ENCODE measurements at regions not wholly inside any gene's neighbourhood (a gene's known extent, or its start where the extent isn't known, plus 50 kb on each side); places are given as distances from the start of the nearest gene placed in this dataset.

GRCh38 chr12:43009846-43010240 lies 420.3 kb upstream of the PRICKLE1 start:
- Histone ChIP-seq H2AFZ (ENCODE audit: low read depth, low read length, poor library complexity, severe bottlenecking) (no peak overlapping the region), H3K4me1 (ENCODE audit: control insufficient read depth in 1 of 2, insufficient read depth in 2 of 2, low read length in 2 of 2) (no peaks in the 10 kb centered on the region), H3K79me2 (ENCODE audit: insufficient read depth, low read length) (no peaks in the 10 kb centered on the region), H3K9ac (ENCODE audit: low read length) (no peak overlapping the region), H3K36me3 (ENCODE audit: control insufficient read depth in 1 of 2, insufficient read depth in 2 of 2, low read length in 2 of 2) (no peaks in the 10 kb centered on the region), H3K4me3 (replicated peaks in 1 of 2; ENCODE audit: low read depth in 1 of 2, low read length in 2 of 2) (no peak overlapping the region), H3K9me2 (ENCODE audit: insufficient read depth) (no peaks in the 10 kb centered on the region), H3K27ac (ENCODE audit: low read depth, low read length) (no peak overlapping the region), H3K9me3 (ENCODE audit: control insufficient read depth in 1 of 2, insufficient read depth in 1 of 2, low read depth in 1 of 2, low read length in 2 of 2) (no peaks in the 10 kb centered on the region), H3K4me2 (ENCODE audit: low read length) (no peak overlapping the region), H4K20me1 (ENCODE audit: insufficient read depth) (no peaks in the 10 kb centered on the region), H3K27me3 (ENCODE audit: insufficient read depth, low read length) (no peaks in the 10 kb centered on the region)
- intact Hi-C loops (cut with micrococcal nuclease), result no loop called here
- no peak for TF ChIP-seq RAD21 (IDR thresholded peaks at IDR 0.05; ENCODE audit: low read depth)
- no peak for TF ChIP-seq ZNF274 (IDR thresholded peaks at IDR 0.05; ENCODE audit: low read depth, low read length)
- TF ChIP-seq ATF3 (IDR thresholded peaks at IDR 0.05), result no peak
- no peak for TF ChIP-seq SIN3A (IDR thresholded peaks at IDR 0.05; ENCODE audit: low read depth)
- no peak for TF ChIP-seq EZH2 (IDR thresholded peaks at IDR 0.05)
- TF ChIP-seq EZH2phosphoT487 (IDR thresholded peaks at IDR 0.05; ENCODE audit: borderline replicate concordance), result no peak
- TF ChIP-seq TCF7L2 (IDR thresholded peaks at IDR 0.05; ENCODE audit: borderline replicate concordance, extremely low read depth, insufficient read depth, insufficient read length), result no peak
- no peak for DNase-seq (ENCODE audit: low read depth, low spot score)
- RAD21 ChIA-PET (ENCODE audit: low non-redundant PET in 1 of 2, low total read pairs in 2 of 2, uncharacterized antibody in 2 of 2, unreplicated experiment in 2 of 2), result no interaction called here
- no peak for ATAC-seq
- no TSS peak for BruUV-seq (replicated peaks)
- CTCF ChIA-PET, result no interaction called here
- POLR2A ChIA-PET, result no interaction called here

DNA sequence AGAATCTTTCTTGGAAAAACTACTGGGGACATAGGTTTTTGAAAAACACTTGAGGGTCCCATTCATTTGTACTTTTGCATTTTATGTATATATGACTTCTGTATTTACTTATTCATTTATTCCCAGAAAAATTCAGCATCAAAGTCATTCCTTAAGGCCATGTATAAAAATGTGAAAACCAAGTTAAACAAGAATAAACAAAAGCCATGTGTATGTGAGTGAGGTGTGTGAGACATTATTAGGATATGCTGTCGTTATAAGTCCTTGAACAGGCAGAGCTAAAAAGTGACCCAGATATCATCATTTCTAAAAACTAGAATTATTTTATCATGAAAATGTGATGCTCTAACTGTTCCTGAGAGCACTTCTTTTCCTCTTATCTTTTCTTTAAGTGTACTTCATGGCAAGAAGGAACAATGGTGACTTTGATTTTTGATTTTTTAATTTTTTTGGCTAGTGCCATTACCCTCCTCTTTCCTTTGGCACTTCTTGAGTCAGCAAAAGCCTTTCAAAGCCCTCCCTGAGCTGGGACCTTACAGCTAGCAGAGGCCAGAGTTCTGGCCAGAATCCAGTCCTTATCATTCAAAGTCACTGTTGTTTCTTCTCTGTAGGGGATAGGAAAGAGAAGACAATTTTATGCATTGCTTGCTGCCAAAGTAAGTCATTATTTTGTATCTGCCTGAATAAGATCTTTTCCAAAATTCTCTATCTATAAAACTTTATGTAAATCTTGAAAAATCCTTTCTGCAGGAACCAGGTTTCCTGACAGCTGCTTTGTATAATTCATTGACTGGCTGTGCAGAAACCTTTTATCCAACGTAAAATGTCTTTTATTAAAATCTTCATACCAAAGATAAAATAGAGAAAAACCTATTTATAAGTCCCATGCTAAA lies 419.7 kb upstream of the PRICKLE1 start:
- H3K27ac ChIP-seq (ENCODE audit: low read depth, low read length), result no peak overlapping the region
- no peak overlapping the region for H2AFZ ChIP-seq (ENCODE audit: low read depth, low read length, poor library complexity, severe bottlenecking)
- no peak overlapping the region for H3K4me2 ChIP-seq (ENCODE audit: low read length)
- H3K79me2 ChIP-seq (ENCODE audit: insufficient read depth, low read length), result no peaks in the 10 kb centered on the region
- ATAC-seq (no peak), DNase-seq (ENCODE audit: low read depth, low spot score) (no peak)
- CTCF ChIA-PET, result no interaction called here
- no peak overlapping the region for H3K9ac ChIP-seq (ENCODE audit: low read length)
- no peaks in the 10 kb centered on the region for H3K4me1 ChIP-seq (ENCODE audit: control insufficient read depth in 1 of 2, insufficient read depth in 2 of 2, low read length in 2 of 2)
- RAD21 ChIA-PET (ENCODE audit: low non-redundant PET in 1 of 2, low total read pairs in 2 of 2, uncharacterized antibody in 2 of 2, unreplicated experiment in 2 of 2), result no interaction called here
- intact Hi-C loops (cut with micrococcal nuclease), result no loop called here
- H3K4me3 ChIP-seq (replicated peaks in 1 of 2; ENCODE audit: low read depth in 1 of 2, low read length in 2 of 2), result no peak overlapping the region
- no peaks in the 10 kb centered on the region for H3K9me3 ChIP-seq (ENCODE audit: control insufficient read depth in 1 of 2, insufficient read depth in 1 of 2, low read depth in 1 of 2, low read length in 2 of 2)
- TF ChIP-seq FOSL1 (IDR thresholded peaks at IDR 0.05; ENCODE audit: low read depth) (no peak), POLR2AphosphoS5 (IDR thresholded peaks at IDR 0.05; ENCODE audit: low read depth, low read length) (no peak), EGR1 (IDR thresholded peaks at IDR 0.05; ENCODE audit: low read depth) (no peak), SIN3A (IDR thresholded peaks at IDR 0.05; ENCODE audit: low read depth) (no peak), TCF7L2 (IDR thresholded peaks at IDR 0.05; ENCODE audit: borderline replicate concordance, extremely low read depth, insufficient read depth, insufficient read length) (no peak), ZNF274 (IDR thresholded peaks at IDR 0.05; ENCODE audit: low read depth, low read length) (no peak), JUND (IDR thresholded peaks at IDR 0.05) (no peak)
- no peaks in the 10 kb centered on the region for H3K27me3 ChIP-seq (ENCODE audit: insufficient read depth, low read length)
- no peaks in the 10 kb centered on the region for H4K20me1 ChIP-seq (ENCODE audit: insufficient read depth)
- H3K9me2 ChIP-seq (ENCODE audit: insufficient read depth), result no peaks in the 10 kb centered on the region
- no peaks in the 10 kb centered on the region for H3K36me3 ChIP-seq (ENCODE audit: control insufficient read depth in 1 of 2, insufficient read depth in 2 of 2, low read length in 2 of 2)
- POLR2A ChIA-PET, result no interaction called here
- BruUV-seq (replicated peaks), result no TSS peak
